Epithelial cell of proximal tubule (primary cell): ENCODE measurements at regions not wholly inside any gene's neighbourhood (a gene's known extent, or its start where the extent isn't known, plus 50 kb on each side); places are given as distances from the start of the nearest gene placed in this dataset.

ENCODE experiments used
- DNase-seq: peaks from one replicate; pipeline ENCODE4 v3.0.0-alpha.2; 2011; ENCODE audit warnings: low read depth
- H3K4me3 ChIP-seq: 2 replicates; pipeline ENCODE4 v1.5.1; 2011; ENCODE audit warnings: low read depth, mild to moderate bottlenecking, low read length
- TF ChIP-seq, protein P1 (sequence below): conservative IDR thresholded peaks from 2 replicates; pipeline ENCODE4 v1.5.1; 2012; ENCODE audit warnings: low read depth, mild to moderate bottlenecking, low read length

DNA sequence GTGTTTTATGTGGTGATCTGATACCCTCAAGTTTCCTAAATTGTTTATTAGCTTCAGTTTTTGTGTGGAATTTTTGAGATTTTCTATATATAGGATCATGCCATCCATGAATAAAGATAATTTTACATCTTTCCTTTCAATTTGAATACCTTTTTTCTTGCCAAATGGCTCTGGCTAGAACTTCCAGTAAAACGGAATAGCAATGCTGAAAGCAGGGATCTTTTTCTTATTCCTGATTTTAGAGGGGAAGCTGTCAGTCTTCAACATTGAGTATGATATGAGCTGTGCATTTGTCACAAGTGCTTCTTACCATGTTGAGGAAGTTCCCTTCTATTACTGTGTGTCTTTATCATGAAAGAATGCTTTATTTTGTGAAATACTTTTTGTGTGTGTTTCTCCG lies 618.8 kb downstream of the FGF9 start:
- no peak overlapping the region for H3K4me3 ChIP-seq
- TF ChIP-seq, protein P1, sequence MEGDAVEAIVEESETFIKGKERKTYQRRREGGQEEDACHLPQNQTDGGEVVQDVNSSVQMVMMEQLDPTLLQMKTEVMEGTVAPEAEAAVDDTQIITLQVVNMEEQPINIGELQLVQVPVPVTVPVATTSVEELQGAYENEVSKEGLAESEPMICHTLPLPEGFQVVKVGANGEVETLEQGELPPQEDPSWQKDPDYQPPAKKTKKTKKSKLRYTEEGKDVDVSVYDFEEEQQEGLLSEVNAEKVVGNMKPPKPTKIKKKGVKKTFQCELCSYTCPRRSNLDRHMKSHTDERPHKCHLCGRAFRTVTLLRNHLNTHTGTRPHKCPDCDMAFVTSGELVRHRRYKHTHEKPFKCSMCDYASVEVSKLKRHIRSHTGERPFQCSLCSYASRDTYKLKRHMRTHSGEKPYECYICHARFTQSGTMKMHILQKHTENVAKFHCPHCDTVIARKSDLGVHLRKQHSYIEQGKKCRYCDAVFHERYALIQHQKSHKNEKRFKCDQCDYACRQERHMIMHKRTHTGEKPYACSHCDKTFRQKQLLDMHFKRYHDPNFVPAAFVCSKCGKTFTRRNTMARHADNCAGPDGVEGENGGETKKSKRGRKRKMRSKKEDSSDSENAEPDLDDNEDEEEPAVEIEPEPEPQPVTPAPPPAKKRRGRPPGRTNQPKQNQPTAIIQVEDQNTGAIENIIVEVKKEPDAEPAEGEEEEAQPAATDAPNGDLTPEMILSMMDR = no peak
- no peak for DNase-seq

DNA sequence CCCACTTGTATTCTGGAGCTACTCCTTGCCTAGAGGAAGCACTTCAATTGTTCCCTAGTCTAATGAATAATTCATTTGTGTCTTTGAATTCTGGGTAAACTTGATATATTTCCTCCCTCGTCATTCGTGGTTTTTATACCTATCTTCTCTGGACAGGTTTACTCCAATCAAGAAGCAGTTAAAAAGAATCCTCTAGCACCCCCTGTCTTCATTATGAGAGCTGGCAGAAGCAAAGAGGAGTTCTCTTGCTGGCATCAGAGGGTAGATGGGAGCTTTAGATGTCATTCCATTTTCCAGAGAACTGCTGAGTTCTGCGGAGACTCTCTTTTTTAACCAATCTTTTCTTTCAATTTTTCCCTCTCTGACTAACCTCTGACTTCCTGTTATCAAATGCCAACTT lies 627.7 kb downstream of the FGF9 start:
- no peak overlapping the region for H3K4me3 ChIP-seq
- no peak for DNase-seq
- TF ChIP-seq, protein P1 = peak; percentile 9

- no peak for DNase-seq
- H3K4me3 ChIP-seq = no peak overlapping the region
- TF ChIP-seq, protein P1 = no peak
Measured at GRCh38 chr13:22311734-22312404, 641.0 kb downstream of the FGF9 start.

- DNase-seq = no peak
- TF ChIP-seq, protein P1 = no peak
- no peak overlapping the region for H3K4me3 ChIP-seq
Measured at GRCh38 chr13:22312405-22312803, 641.5 kb downstream of the FGF9 start.

GRCh38 chr13:22316494-22317025 lies 645.7 kb downstream of the FGF9 start:
- H3K4me3 ChIP-seq = no peak overlapping the region
- TF ChIP-seq, protein P1 = no peak
- no peak for DNase-seq

- TF ChIP-seq, protein P1 = no peak
- DNase-seq = no peak
- H3K4me3 ChIP-seq = no peak overlapping the region
Measured at GRCh38 chr13:22320991-22321390, 650.1 kb downstream of the FGF9 start.

GRCh38 chr13:22325761-22326160 lies 654.9 kb downstream of the FGF9 start:
- DNase-seq = no peak
- no peak overlapping the region for H3K4me3 ChIP-seq
- TF ChIP-seq, protein P1 = no peak
